IPS-15b (cell line): ENCODE measurements at regions not wholly inside any gene's neighbourhood (a gene's known extent, or its start where the extent isn't known, plus 50 kb on each side); places are given as distances from the start of the nearest gene placed in this dataset.

Source experiments
- H3K27me3 ChIP-seq: one replicate; pipeline ENCODE4 v1.6.1; 2013; ENCODE audit warnings: low read length; ENCODE audit not compliant: control insufficient read depth, insufficient read depth
- H3K36me3 ChIP-seq: one replicate; pipeline ENCODE4 v1.6.1; 2013; ENCODE audit warnings: low read length; ENCODE audit not compliant: control insufficient read depth, insufficient read depth
- H3K4me1 ChIP-seq: one replicate; pipeline ENCODE4 v1.6.1; 2013; ENCODE audit warnings: mild to moderate bottlenecking, low read length; ENCODE audit not compliant: control insufficient read depth, insufficient read depth
- H3K4me3 ChIP-seq: one replicate; pipeline ENCODE4 v1.5.1; 2013; ENCODE audit warnings: low read depth, low read length
- H3K9ac ChIP-seq: one replicate; pipeline ENCODE4 v1.6.1; 2013; ENCODE audit warnings: low read depth, mild to moderate bottlenecking, low read length
- H3K9me3 ChIP-seq: one replicate; pipeline ENCODE4 v1.6.1; 2013; ENCODE audit warnings: mild to moderate bottlenecking, low read length; ENCODE audit not compliant: control insufficient read depth, insufficient read depth

- no peak overlapping the region for H3K4me3 ChIP-seq
- H3K36me3 ChIP-seq: no peaks in the 10 kb centered on the region
- no peaks in the 10 kb centered on the region for H3K4me1 ChIP-seq
- H3K27me3 ChIP-seq: no peaks in the 10 kb centered on the region
- H3K9me3 ChIP-seq: no peaks in the 10 kb centered on the region
- no peak overlapping the region for H3K9ac ChIP-seq
These were observed 130.6 kb downstream of the TDRD15 start for GRCh38 chr2:21254170-21254965.

- no peaks in the 10 kb centered on the region for H3K9me3 ChIP-seq
- no peaks in the 10 kb centered on the region for H3K27me3 ChIP-seq
- no peaks in the 10 kb centered on the region for H3K4me1 ChIP-seq
- H3K9ac ChIP-seq: no peak overlapping the region
- no peak overlapping the region for H3K4me3 ChIP-seq
- no peaks in the 10 kb centered on the region for H3K36me3 ChIP-seq
These were observed 132.2 kb downstream of the TDRD15 start for GRCh38 chr2:21256006-21256405.

DNA sequence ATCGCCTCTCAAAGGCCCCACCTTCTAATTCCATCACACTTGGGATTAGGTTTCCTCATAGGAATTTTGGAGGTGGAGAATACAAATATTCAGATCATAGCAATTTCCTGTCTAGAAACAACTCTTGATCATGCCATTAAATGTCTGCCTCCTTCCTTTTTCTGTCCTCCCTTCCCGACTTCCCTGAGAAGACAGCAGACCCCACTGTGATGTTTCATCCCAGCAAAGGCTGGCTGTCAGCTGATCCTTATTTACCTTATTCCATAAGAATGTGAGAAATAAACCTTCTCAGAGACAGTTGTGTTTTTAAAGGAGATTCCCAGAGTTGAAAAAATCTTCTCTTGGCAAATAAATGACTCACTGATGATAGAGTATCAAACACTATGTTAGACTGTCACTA is 133.9 kb downstream of the TDRD15 start:
- Histone ChIP-seq H3K27me3 (no peaks in the 10 kb centered on the region), H3K4me3 (no peak overlapping the region), H3K4me1 (no peaks in the 10 kb centered on the region)

GRCh38 chr2:21258082-21258481 is 134.3 kb downstream of the TDRD15 start:
- Histone ChIP-seq H3K27me3 (no peaks in the 10 kb centered on the region), H3K9ac (no peak overlapping the region), H3K4me1 (no peaks in the 10 kb centered on the region), H3K4me3 (no peak overlapping the region), H3K9me3 (no peaks in the 10 kb centered on the region), H3K36me3 (no peaks in the 10 kb centered on the region)

More for the DNA sequence above, 133.9 kb downstream of the TDRD15 start:
- H3K9ac ChIP-seq: no peak overlapping the region
- no peaks in the 10 kb centered on the region for H3K9me3 ChIP-seq
- no peaks in the 10 kb centered on the region for H3K36me3 ChIP-seq

- H3K9ac ChIP-seq: no peak overlapping the region
- H3K36me3 ChIP-seq: no peaks in the 10 kb centered on the region
- no peaks in the 10 kb centered on the region for H3K9me3 ChIP-seq
- H3K27me3 ChIP-seq: no peaks in the 10 kb centered on the region
- H3K4me1 ChIP-seq: no peaks in the 10 kb centered on the region
- H3K4me3 ChIP-seq: no peak overlapping the region
These were observed 136.5 kb downstream of the TDRD15 start for GRCh38 chr2:21260311-21260710.

DNA sequence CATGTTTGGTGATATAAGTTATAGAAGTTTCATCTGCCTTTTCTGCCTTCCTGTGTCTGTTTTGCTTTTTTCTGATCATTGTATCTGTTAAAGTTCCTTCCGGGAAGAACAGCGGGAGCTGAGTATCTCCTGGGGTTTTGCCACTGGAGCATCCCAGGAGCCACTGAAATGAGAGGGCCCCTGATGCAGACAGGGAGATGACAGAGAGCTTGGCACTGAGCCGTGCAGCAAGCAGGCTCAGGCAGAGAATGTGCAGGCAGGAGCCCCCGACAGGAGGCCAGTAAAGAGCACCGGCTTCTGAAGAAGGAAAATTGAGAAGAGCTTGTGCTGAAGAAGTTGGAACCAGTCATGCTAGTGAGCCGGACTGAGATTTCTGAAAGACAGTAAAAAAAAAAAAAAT is 137.8 kb downstream of the TDRD15 start:
- no peaks in the 10 kb centered on the region for H3K36me3 ChIP-seq
- H3K27me3 ChIP-seq: no peaks in the 10 kb centered on the region
- no peak overlapping the region for H3K4me3 ChIP-seq
- no peaks in the 10 kb centered on the region for H3K9me3 ChIP-seq
- H3K9ac ChIP-seq: no peak overlapping the region
- no peaks in the 10 kb centered on the region for H3K4me1 ChIP-seq

DNA sequence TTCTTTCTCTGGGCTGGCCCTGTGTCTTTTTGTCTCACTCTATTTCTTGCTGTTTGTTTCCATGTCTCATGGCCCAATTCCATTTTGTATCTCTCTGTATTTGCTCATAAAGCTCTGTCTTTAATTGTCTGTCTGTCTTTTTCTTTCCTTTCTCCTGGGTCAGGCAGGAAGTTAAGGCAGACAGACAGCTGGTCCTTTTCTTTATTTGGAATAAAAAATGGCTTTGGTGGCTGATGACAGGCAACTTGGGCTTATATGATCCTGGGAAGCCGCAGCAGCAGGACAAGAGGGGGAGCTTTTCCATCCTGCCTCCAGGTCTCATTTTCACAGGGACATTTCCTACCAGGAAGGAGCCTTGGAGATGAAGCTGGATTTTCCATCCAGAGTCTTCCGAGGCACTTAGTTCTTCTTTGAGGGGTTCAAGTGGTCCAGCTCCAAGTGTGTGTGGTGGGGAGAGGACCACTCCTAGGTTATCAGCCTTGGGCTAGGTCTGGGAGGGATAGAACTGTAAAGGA is 138.7 kb downstream of the TDRD15 start:
- Histone ChIP-seq H3K4me1 (no peaks in the 10 kb centered on the region), H3K27me3 (no peaks in the 10 kb centered on the region), H3K9me3 (no peaks in the 10 kb centered on the region), H3K36me3 (no peaks in the 10 kb centered on the region), H3K4me3 (no peak overlapping the region), H3K9ac (no peak overlapping the region)

GRCh38 chr2:21263622-21264021 is 139.9 kb downstream of the TDRD15 start:
- Histone ChIP-seq H3K9me3 (no peaks in the 10 kb centered on the region), H3K27me3 (no peaks in the 10 kb centered on the region), H3K9ac (no peak overlapping the region), H3K36me3 (no peaks in the 10 kb centered on the region), H3K4me1 (no peaks in the 10 kb centered on the region), H3K4me3 (no peak overlapping the region)

DNA sequence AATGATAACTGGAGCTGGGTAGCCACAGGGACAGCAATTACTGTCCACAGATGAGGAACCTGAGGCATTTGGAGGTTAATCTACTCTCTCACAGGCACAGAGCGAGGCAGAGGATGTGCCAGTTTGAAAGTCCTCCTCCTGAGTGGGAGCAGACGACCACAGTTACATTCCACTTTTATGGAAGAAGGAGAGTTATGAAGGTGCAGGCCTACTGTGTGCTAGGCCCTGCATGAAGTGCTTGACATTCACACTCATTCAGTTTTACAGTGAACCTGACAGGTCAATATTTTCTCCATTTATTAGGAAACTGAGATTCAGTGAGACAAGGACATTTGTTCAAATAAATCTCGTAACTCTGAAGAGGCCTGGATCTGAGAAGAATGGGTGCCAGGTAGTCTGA is 142.0 kb downstream of the TDRD15 start:
- H3K4me1 ChIP-seq: no peaks in the 10 kb centered on the region
- H3K36me3 ChIP-seq: no peaks in the 10 kb centered on the region
- H3K4me3 ChIP-seq: no peak overlapping the region
- no peak overlapping the region for H3K9ac ChIP-seq
- no peaks in the 10 kb centered on the region for H3K9me3 ChIP-seq
- H3K27me3 ChIP-seq: no peaks in the 10 kb centered on the region

DNA sequence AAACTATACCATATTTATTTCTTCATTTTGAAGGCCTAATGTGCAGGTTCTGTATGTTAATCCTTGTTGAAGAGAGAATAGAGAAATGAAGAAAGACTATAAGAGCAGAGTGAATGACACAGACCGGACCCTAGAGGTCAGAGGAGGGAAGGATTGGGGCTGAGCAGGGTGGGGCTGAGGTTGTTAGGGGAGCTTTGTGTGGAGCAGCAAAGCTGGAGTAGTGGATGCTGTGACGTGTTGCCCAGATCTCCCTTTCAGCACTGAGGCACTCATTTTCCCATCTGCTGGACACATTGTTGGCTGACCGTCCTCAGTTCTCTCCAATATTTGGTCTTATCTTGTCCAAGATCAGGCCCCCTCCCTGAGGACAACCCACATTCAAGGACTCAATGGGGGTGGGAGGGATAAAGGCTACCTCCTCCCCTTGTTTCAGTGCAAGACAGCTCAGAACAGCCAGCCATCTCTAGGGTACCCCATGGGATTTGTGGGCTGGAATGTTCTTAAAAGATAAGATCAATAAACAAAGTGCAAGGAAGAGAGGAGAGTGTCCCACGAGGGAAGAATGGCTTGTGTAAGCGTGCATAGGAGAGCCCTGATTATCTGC is 143.6 kb downstream of the TDRD15 start:
- Histone ChIP-seq H3K27me3 (no peaks in the 10 kb centered on the region), H3K36me3 (no peaks in the 10 kb centered on the region), H3K9ac (no peak overlapping the region), H3K4me1 (no peaks in the 10 kb centered on the region), H3K9me3 (no peaks in the 10 kb centered on the region), H3K4me3 (no peak overlapping the region)

DNA sequence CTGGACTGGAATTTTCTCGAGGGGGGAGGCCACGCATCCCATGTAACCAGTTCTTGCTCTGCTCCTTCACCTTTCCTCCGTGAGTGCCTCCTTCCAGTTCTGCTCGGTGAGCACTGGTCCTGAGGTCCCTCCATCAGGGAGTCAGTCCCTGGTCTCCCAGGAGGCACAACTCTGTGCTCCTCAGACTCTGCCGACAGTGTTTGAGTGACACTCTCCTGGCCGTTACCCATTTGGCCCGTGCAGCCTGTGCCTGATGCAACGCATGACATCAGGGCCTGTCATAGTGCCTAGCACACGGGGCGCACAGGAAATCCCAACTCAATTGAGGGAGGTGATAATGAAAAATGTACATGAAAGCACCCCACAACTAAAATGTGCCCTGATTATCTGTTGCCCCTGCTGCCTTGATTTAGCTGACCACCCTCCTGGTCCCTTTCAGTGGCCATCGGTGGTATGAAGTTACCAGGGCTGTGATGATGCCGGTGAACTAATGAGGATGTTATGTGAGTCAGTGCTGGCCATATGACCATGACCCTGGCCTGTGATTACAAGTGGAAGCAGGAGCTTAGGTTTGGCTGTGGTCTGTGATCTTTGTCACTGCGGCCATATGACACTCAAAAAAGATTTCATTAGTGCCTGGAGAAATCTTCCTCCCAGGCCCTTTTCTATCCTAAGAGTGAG is 144.6 kb downstream of the TDRD15 start:
- Histone ChIP-seq H3K4me3 (no peak overlapping the region), H3K36me3 (no peaks in the 10 kb centered on the region), H3K9ac (no peak overlapping the region), H3K4me1 (no peaks in the 10 kb centered on the region), H3K9me3 (no peaks in the 10 kb centered on the region), H3K27me3 (no peaks in the 10 kb centered on the region)

GRCh38 chr2:21268878-21269224 is 145.1 kb downstream of the TDRD15 start:
- Histone ChIP-seq H3K4me3 (no peak overlapping the region), H3K36me3 (no peaks in the 10 kb centered on the region), H3K4me1 (no peaks in the 10 kb centered on the region), H3K27me3 (no peaks in the 10 kb centered on the region), H3K9ac (no peak overlapping the region), H3K9me3 (no peaks in the 10 kb centered on the region)
